ENCODE measurements at regions not wholly inside any gene's neighbourhood (a gene's known extent, or its start where the extent isn't known, plus 50 kb on each side); places are given as distances from the start of the nearest gene placed in this dataset.
"Not testable (repeated sequence)": the region's sequence is repeated elsewhere in the genome, so short reads cannot be mapped to it uniquely, and the experiment has no call there.

GRCh38 chr4:127525608-127526007 is 107.1 kb upstream of the INTU start:
- Histone ChIP-seq H3K4me3 (no peak overlapping the region), H3K27ac (no peak overlapping the region), H3K36me3 (no peaks in the 10 kb centered on the region), H3K4me1 (ENCODE audit: insufficient read depth) (no peaks in the 10 kb centered on the region), H3K27me3 (no peaks in the 10 kb centered on the region), H3K9me3 (no peaks in the 10 kb centered on the region)
- intact Hi-C loops (cut with DNase I) = no loop called here
- TF ChIP-seq POLR2A (IDR thresholded peaks at IDR 0.05) (no peak), EP300 (IDR thresholded peaks at IDR 0.05) (no peak), CTCF (IDR thresholded peaks at IDR 0.05) (no peak)
- no peak for DNase-seq

- H3K27ac ChIP-seq = no peak overlapping the region
- intact Hi-C loops (cut with DNase I) = no loop called here
- no peak for DNase-seq
Observed at GRCh38 chr4:127528302-127528701, 104.5 kb upstream of the INTU start.

GRCh38 chr4:127529879-127530278 is 102.9 kb upstream of the INTU start:
- H3K27me3 ChIP-seq; H3K4me3 ChIP-seq; H3K36me3 ChIP-seq; intact Hi-C loops (cut with DNase I); H3K27ac ChIP-seq; H3K4me1 ChIP-seq (ENCODE audit: insufficient read depth); DNase-seq; H3K9me3 ChIP-seq: not testable (repeated sequence)

More at GRCh38 chr4:127528302-127528701, 104.5 kb upstream of the INTU start:
- Histone ChIP-seq H3K36me3 (no peaks in the 10 kb centered on the region), H3K27me3 (no peaks in the 10 kb centered on the region), H3K4me1 (ENCODE audit: insufficient read depth) (peaks cover 2% of the 10 kb centered on the region), H3K9me3 (no peaks in the 10 kb centered on the region), H3K4me3 (no peak overlapping the region)
- 73 to 88% (median 76%) methylated on average over 1 of the region's 1 CpG for WGBS, 3 donors
- TF ChIP-seq POLR2A (IDR thresholded peaks at IDR 0.05) (no peak), CTCF (IDR thresholded peaks at IDR 0.05) (no peak), EP300 (IDR thresholded peaks at IDR 0.05) (no peak)

- H3K36me3 ChIP-seq = no peaks in the 10 kb centered on the region
- H3K9me3 ChIP-seq = no peaks in the 10 kb centered on the region
- DNase-seq = peak; percentile 41 to 70 (median 50)
- H3K27ac ChIP-seq = no peak overlapping the region
- no peak overlapping the region for H3K4me3 ChIP-seq
- H3K4me1 ChIP-seq (ENCODE audit: insufficient read depth) = peaks cover 3% of the 10 kb centered on the region
- no peaks in the 10 kb centered on the region for H3K27me3 ChIP-seq
- intact Hi-C loops (cut with DNase I) = no loop called here
- WGBS, 3 donors = 7 to 16% (median 12%) methylated on average over 1 of the region's 1 CpG
- TF ChIP-seq EP300 (IDR thresholded peaks at IDR 0.05) (no peak), CTCF (IDR thresholded peaks at IDR 0.05) (no peak), POLR2A (IDR thresholded peaks at IDR 0.05) (no peak)
Observed at GRCh38 chr4:127533028-127533700, 99.6 kb upstream of the INTU start.

- Histone ChIP-seq H3K4me3 (no peak overlapping the region), H3K36me3 (no peaks in the 10 kb centered on the region), H3K27ac (no peak overlapping the region), H3K4me1 (ENCODE audit: insufficient read depth) (peaks cover 3% of the 10 kb centered on the region), H3K27me3 (no peaks in the 10 kb centered on the region), H3K9me3 (no peaks in the 10 kb centered on the region)
- TF ChIP-seq EP300 (IDR thresholded peaks at IDR 0.05) = no peak
- WGBS, 3 donors = 62 to 69% (median 68%) methylated on average over 4 of the region's 4 CpGs
- intact Hi-C loops (cut with DNase I) = no loop called here
- DNase-seq = no peak
Observed at GRCh38 chr4:127534041-127534825, 98.5 kb upstream of the INTU start.
